Gastrocnemius medialis (tissue), 4 donors: ENCODE measurements at regions not wholly inside any gene's neighbourhood (a gene's known extent, or its start where the extent isn't known, plus 50 kb on each side); places are given as distances from the start of the nearest gene placed in this dataset.

Source experiments
- CTCF ChIP-seq, 5 experiments: fragments of 450-650 bp in 3 of 5; fragments of 200-600 bp in 2 of 5; sonication (generic) in 2 of 5; IDR thresholded peaks in 4 of 5; conservative IDR thresholded peaks in 1 of 5; 1 replicate in 4 of 5; 2 replicates in 1 of 5; pipeline ENCODE4 v1.5.1; 2016 to 2019; ENCODE audit warnings: antibody characterized with exemption in 5 of 5, mild to moderate bottlenecking in 3 of 5, moderate library complexity in 3 of 5
- POLR2A ChIP-seq, 2 donors: fragments of 450-650 bp; IDR thresholded peaks; one replicate each; pipeline ENCODE4 v1.6.1; 2017; ENCODE audit warnings: antibody characterized with exemption in 2 of 2, mild to moderate bottlenecking in 2 of 2, moderate library complexity in 2 of 2

- TF ChIP-seq CTCF (IDR thresholded peaks at IDR 0.05 in 4 of 5, conservative IDR thresholded peaks at IDR 0.05 in 1 of 5) (no peak), POLR2A (IDR thresholded peaks at IDR 0.05) (no peak)
These were observed 303.2 kb upstream of the GHITM start for GRCh38 chr10:83835945-83836745.
